ENCODE measurements at regions not wholly inside any gene's neighbourhood (a gene's known extent, or its start where the extent isn't known, plus 50 kb on each side); places are given as distances from the start of the nearest gene placed in this dataset.

DNA sequence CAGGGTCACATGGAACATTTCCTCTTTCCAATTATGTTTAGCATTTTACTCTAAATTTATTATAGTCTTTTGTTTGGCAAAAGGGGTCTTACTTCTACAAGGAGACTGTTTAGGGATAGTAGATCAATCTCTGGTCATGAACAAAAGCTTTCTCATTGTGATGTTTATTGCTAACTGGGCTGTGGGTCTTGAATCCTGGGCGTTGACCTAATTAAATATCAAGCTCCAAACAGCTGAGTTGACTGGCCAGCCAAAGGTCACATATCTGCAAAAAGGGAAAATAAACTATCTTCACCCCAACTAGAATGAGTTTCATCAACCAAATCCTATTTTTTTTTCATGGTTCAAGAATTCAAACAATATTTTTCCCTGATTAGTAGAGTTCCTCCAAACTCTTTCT is 245.4 kb upstream of the TUT7 start:
- Histone ChIP-seq H4K8ac (ENCODE audit: low read depth in 2 of 2, low read length in 2 of 2) (no peak overlapping the region), H3K79me1 (ENCODE audit: low read depth in 1 of 2, low read length in 2 of 2) (no peaks in the 10 kb centered on the region), H3K23ac (ENCODE audit: low read depth, low read length) (no peak overlapping the region), H4K5ac (ENCODE audit: low read depth, low read length) (no peak overlapping the region), H3K4me2 (ENCODE audit: low read depth, low read length) (no peak overlapping the region), H3K4ac (ENCODE audit: low read depth, low read length) (no peak overlapping the region), H2AFZ (replicated peaks; ENCODE audit: low read length, poor library complexity) (no peak overlapping the region), H3K9me1 (ENCODE audit: insufficient read depth, low read length) (no peaks in the 10 kb centered on the region), H2BK120ac (ENCODE audit: low read depth, low read length) (no peak overlapping the region), H3K14ac (replicated peaks; ENCODE audit: low read depth, low read length) (no peak overlapping the region), H3K27me3 (ENCODE audit: control insufficient read depth, insufficient read depth, low read length) (no peaks in the 10 kb centered on the region), H2BK15ac (ENCODE audit: low read depth, low read length) (no peak overlapping the region), H3K36me3 (ENCODE audit: control insufficient read depth, insufficient read depth, low read length) (no peaks in the 10 kb centered on the region), H3K18ac (ENCODE audit: low read depth, low read length) (no peak overlapping the region), H2AK9ac (replicated peaks; ENCODE audit: low read depth, low read length, poor library complexity) (no peak overlapping the region), H2AK5ac (ENCODE audit: low read depth, low read length) (no peak overlapping the region), H4K20me1 (ENCODE audit: insufficient read depth, low read length) (no peaks in the 10 kb centered on the region), H4K91ac (ENCODE audit: insufficient read depth, low read depth, low read length) (no peak overlapping the region), H2BK5ac (ENCODE audit: low read depth, low read length, poor library complexity, severe bottlenecking) (no peak overlapping the region), H3K9me3 (ENCODE audit: control insufficient read depth, insufficient read depth, low read length) (no peaks in the 10 kb centered on the region), H3K4me1 (ENCODE audit: control insufficient read depth, insufficient read depth, low read length) (peaks cover 15% of the 10 kb centered on the region), H3K9ac (ENCODE audit: low read depth, low read length) (no peak overlapping the region), H3K56ac (ENCODE audit: extremely low read depth, insufficient read depth, low read length) (no peak overlapping the region), H2BK20ac (ENCODE audit: low read depth, low read length) (no peak overlapping the region), H3K4me3 (ENCODE audit: insufficient read depth, low read depth, low read length) (no peak overlapping the region), H3K27ac (ENCODE audit: insufficient read depth, low read length) (no peak overlapping the region)
- ChIA-PET POLR2A (ENCODE audit: unreplicated experiment) (no interaction called here), CTCF (no interaction called here)
- ATAC-seq (ENCODE audit: low read depth), result no peak
- dilution Hi-C loops (cut with HindIII; ENCODE audit: low sequenced_read_pairs, unreplicated experiment) (no loop called here), intact Hi-C loops (cut with micrococcal nuclease) (no loop called here), in situ Hi-C loops (cut with MboI; ENCODE audit: low sequenced_read_pairs) (no loop called here)
- TF ChIP-seq RFX5 (IDR thresholded peaks at IDR 0.05; ENCODE audit: low read depth, low read length), result no peak
- no peak for TF ChIP-seq MAFK (IDR thresholded peaks at IDR 0.05; ENCODE audit: low read depth, low read length)
- TF ChIP-seq SMC3 (IDR thresholded peaks at IDR 0.05; ENCODE audit: low read depth, low read length), result no peak
- DNase-seq, result no peak
- no CpG with 5 or more reads among the region's 1 CpG for WGBS, 2 experiments (ENCODE audit: extremely low coverage in 2 of 2, insufficient read length in 1 of 2)
- no TSS peak for BruUV-seq (replicated peaks)
